Mucosa of gallbladder (tissue), 1 donor: ENCODE measurements at regions not wholly inside any gene's neighbourhood (a gene's known extent, or its start where the extent isn't known, plus 50 kb on each side); places are given as distances from the start of the nearest gene placed in this dataset.

Source experiments
- DNase-seq: peaks from one replicate; pipeline ENCODE4 v3.0.0-alpha.2; 2020; ENCODE audit warnings: low spot score
- donor health status: DM: no; HTN: no; CAD: no.

DNA sequence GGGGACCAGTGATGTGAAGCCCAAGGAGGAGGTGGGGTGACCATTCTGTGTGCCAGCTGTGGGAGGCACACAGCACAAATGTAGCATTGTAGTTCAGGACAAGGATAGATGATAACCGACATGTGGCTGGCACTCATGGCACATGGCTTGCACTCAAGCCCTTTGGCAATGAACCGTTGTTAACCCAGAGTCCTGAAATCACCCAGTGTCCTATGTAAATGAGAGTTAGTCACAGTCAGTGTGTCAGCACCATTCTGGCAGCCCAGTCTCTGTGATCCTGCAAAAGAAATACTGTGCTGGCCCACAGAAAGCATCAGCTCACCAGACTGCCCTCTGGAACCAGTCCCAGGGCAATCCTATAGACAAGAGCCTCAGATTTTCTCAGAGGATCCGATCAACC is 339.3 kb downstream of the MID1IP1 start:
- no peak for DNase-seq

DNA sequence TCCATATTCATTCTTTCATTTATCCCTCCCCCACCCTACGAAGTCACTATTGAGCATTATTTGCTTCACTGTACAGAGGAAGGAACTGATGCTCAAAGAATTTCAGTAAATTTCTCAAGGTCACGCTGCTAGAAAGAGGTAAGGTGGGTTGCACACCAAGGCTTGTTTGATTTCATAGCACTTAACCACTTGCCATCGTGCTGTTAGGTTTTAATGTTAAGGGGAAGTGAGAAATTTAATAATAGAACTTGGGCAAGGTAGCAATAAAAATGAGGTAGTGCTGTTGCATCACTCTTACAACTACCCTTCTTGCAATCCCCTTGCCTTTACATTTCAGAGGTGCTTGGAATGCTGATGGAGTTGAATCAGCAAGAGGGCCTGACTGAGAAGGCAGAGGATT is 343.1 kb downstream of the MID1IP1 start:
- DNase-seq: no peak

DNA sequence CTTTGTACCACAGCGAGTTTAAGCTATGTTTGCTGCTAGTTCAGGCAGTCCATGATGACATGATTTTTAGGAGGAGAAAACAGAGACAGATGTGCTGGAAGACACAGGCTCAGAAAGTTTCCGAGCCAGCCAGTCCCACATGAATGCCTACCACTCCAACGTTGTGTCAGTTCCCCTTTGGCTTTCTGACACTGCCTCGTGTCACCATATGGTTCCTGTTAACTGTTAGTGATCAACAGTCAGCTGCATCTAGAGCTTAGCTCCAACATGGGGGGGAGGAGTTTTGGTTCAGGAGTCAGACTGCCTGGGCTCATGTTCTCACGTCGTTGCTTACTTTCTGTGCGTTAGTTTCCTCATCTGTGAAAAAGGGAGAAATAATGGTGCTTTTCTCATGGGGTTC is 343.7 kb downstream of the MID1IP1 start:
- no peak for DNase-seq

DNA sequence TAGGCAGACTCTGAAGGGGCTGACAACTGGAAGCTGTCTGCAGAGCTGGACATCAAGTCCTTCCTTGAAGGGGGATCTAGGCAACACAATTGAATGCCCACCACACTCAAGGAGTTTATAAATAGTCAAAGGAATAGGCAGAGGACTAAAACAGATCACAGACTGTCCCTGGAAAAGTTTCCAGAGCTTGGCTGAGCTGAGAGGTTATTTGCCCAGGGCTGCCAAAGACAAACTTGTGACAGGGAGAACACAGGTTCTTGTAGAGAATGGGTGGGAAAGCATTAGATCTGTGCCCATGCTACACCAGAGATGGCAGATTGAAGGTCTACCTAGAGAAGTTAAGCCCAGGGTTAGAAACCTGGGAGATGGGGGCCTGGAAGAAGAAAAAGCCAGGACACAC is 344.6 kb downstream of the MID1IP1 start:
- DNase-seq: no peak

DNA sequence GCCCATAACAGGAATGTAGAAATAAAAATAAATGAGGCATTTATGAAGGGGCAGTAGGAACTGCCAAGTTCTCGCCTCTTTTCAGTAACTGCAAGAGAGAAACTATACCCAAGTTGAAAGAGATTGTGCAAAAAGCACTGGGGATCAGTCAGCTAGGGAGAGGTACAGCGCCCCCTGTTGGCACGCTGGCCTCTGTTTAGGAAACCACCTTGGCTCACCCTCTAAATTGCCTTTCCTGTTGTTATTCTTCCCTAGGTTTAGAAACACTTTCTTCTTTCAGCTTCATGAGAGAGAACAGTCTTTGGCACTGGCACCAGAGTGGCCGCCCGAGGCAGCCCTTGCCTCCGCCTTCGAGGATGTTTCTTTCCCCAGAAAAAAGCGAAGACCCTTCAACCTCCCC is 348.5 kb downstream of the MID1IP1 start:
- DNase-seq: peak; percentile 57

DNA sequence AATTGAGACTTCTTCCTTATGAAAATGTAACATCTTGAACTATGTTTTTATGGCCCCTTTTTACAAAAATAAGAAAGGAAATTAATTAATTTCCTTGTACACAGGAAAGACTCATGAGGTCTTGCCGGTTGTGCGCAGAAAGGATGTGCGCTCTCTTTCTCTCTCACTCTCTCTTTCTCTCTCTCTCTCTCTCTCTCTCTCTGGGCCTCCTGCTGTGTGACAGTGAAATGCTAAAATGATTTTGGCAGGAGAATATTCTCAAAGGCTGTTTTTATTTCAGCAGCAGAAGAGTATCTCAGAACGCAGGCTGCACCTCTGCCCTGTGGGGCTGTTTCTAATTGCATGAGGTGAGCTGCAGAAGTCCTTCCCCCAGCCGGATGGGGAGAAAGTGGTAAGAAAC is 349.0 kb downstream of the MID1IP1 start:
- no peak for DNase-seq

DNA sequence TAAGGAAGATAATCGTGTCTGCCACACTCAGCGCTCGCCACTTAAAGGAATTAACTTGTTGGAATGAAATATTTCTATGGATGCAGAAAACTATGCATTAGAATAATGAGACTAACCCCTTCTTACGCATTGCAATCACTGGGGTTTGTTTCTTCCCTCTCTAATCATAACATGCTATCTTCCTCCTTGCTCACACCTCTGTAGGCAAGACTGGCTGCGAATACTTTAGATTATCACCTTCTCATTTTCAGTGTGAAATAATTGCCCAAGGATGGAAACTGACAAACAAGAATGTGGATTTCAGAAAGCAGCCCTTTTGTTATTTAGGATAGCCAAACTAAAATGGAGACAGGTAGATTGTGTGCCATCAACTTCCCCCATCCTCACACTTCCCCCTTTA is 349.4 kb downstream of the MID1IP1 start:
- DNase-seq: no peak

DNA sequence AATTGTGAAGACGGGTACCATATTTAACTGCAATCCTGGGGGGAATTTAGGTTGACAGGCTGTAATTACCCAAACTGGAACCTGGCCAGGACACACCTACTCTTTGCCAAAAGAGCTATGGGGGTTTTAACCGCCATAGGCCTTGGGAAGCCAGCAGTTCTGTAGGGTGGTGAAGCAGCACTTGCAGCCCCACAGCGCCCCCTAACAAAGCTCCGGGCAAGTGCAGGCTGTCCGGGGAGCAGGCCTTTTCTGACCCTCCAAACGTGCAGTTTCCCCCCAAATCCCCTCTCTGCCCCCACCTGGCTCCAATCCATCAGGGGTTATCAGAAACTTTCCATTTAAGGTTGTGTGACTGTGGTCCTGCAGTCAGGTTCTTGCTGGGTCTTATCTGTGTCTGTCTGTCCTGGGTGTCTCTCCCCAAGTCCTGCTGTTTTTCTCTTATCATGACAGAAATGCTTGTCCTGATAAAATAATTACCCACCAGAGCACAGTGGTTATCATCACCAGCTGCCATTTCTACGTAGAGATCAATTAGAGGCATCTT is 350.9 kb downstream of the MID1IP1 start:
- DNase-seq: peak; percentile 20

DNA sequence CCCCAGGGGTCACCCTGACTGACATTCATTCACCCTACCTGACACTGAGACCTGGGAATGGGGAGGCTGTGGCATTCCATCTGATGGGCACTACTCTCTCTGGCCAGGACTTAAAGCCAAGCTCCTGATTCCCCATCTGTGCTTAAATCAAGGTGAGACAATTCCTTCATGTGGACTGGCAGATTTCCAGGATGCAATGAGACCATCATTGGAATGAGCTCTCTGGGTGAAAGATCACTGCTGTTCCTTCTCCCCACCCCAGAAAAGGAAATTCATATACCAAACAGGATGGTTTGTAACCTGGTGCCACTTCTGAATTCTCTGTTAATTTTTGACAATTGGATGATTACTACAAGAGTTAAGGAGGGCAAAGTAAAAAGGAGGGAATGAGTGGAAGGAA is 354.8 kb downstream of the MID1IP1 start:
- no peak for DNase-seq

DNA sequence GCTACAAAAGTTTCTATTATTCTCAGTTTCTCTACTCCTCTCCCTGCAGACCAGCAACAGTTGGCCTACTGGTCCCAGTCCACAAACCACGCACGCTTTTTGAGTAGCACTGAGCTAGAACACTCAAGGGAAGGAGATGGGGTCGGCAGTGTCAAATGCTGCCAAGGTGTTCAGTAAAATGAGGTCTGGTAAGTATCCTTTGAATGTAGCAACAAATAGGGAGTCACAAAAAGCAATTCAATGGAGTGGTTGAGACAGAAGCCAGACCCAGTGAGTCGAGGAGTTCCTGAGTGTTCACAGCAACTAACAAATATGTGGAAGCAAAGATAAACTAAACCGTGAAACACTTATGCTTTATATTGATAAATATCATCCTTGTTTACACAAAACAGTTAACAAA is 355.7 kb downstream of the MID1IP1 start:
- no peak for DNase-seq

DNA sequence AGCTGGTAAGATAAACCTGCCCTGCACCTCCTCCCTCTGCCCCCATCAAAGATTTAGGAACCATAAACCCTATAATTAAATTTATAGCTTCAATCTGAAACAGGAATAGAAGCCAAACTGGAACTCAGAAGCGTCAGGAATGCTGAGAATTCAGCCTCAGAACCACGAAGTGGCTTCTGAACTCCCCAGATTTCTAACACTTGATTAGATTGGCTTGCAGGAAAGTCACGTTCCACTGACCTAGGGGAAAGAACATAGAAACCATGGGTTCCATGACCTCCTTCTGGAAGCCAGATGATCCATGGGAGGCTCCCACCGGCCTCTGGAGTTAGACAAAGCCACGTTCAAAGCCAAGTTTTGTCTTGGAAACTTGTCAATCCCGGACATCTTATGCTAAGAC is 356.5 kb downstream of the MID1IP1 start:
- DNase-seq: no peak

DNA sequence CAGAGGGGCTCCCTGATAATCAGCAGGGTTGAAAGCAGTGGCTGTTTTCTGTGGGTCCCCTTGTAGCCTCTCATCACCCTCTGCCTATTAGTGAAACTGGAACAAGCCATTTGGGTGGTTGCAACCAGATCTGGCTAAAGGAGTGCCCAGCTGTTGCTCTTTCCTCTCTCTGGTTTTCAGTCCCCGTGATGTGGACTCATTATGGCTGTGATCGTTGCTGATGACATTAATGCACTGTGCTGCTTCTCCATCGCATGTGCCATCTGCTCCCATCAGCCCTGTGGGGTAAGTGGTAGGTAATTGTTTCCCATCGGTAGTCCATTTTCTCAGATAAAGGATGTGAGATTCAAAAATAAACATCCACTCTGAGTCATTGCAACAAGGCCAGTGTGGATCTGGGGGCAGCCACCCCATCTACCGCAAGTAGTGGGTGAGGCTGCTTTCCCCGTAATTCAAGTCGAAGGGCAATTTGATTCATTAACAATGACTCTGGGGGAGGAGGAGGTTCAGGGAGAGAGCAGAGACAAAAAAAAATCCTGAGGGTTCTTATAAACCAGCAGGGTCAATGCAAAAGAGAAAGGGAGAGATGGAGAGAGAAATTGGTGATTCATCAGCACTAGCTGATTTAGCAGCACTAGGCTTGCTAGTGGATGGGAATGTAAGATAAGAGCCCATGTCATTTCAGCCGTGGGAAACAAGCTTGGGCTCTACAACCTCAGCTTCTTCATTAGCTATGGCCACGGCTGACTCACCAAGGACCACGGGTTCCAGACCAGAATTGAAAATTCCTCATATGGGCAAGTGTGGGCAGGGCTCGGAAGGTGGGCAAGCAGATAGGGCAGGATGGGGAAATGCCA is 357.8 kb downstream of the MID1IP1 start:
- DNase-seq: no peak

DNA sequence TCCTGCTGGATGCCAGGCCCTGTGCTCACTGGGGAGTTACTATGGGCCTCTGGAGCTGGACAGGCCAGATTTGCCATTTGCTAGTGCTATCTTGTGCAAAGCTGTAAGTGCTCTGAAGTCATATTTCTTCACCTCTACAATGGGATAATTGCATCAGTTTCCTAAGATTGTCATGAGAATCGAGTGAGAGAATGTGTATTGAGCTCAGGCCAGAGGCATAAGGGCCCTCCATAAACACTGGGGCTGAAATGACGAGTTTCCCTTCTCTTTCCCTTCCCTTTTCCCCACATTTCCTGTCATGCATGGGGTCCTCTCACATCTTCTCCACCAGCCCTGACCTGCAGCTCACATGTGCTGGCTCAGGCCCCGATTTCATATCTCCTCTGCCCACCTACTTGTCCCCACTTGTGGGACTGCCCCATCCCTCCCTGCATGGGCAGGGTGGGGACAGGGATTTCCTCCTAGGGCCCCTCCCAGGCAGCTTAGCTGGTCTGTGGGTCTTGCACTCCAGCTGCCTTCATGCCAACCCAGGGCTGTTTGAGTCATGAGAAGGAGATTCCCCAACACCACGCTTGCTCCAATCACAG is 358.8 kb downstream of the MID1IP1 start:
- no peak for DNase-seq

DNA sequence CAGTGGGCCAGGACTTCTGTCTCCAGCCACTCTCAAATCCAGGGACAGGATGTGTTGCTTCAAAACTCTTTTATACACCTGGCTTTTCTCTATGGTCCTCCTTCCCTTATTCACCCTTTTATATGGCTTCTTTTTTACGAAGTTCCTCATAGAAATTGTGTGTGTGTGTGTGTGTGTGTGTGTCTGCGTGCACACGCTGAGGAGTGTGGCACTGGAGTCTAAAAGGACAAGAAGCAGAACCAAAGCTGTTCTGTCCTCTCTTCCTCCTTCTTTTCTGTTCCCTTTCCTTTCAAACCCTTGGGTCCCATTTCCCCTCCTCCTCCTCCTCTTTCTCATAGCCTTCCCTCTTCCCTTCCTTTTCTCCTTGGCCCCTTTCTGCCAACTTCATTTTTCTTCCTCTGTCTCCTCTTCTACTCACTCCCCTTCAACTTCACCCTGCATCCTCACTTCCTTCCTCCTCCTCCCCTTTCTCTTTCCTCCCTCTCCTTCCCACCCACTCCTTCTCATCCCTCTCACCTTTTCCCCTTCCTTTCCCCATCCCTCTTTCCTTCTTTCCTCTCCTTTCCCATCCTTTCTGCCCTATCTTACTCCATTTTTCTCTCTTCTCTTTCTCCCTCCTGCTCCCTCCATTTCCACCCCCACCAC is 360.5 kb downstream of the MID1IP1 start:
- DNase-seq: no peak

DNA sequence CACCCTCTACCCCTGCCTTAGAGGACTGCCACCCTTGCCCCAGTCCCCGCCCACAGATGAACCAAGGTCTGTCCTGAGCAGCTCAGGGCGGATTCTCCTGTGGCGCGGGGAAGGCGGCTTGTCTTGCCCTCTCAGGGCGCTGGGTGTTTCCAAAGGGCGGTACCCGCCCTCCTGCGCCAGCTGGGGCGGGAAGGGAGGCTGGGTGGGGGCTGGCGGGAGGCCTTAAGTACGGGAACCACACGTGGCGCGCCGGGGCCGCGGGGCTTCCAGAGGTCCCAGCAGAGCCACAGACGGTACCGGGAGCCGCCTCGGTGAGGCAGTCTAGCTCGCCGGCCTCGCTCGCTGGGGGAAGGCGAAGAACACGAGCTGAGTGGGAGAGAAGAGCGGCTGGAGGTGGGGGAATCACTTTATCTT is 361.1 kb downstream of the MID1IP1 start:
- no peak for DNase-seq

DNA sequence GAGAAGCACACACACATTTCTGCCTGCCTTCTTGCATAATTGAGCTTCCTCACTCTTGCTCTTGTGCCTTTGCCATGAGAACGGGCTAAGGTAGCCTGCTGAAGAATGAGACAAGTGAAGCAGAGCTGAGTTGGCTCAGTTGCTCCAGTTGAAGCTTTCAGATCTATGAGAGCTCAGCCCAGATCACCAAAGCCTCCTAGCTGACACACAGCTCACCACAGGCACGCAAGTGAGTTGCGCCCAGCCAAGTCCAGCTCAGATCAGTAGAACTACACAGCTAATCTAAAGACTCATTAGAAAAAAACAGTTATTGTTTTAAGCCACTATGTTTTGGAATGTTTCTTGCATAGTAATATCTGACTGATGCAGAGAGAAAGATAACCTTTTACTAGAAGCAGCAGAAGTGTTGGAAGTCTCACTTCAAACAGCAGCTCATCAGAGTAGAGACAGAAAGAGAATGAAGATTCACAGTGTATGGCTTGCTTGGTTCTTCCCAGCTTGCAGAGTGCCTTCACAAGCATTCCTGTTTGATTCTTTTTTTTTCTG is 362.4 kb downstream of the MID1IP1 start:
- DNase-seq: no peak

DNA sequence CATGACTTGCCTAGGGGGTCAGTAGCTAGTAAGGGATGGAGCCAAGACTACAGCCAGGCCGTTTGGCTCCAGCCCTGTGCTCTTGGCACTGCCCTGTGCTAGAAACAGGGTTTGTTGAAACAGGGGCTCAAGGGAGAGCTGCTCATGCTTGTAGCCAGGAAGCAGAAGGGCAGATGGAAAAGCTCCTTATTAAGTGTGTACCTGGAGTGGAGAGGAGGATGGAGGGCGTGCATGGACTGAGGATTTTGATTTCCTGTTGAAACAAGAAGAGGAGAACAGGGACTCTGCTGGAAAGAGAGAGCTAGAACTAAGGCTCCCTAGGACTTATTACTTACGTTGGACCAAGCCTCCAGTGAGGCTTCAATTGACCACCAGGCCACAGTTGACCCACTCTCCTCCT is 363.0 kb downstream of the MID1IP1 start:
- no peak for DNase-seq

DNA sequence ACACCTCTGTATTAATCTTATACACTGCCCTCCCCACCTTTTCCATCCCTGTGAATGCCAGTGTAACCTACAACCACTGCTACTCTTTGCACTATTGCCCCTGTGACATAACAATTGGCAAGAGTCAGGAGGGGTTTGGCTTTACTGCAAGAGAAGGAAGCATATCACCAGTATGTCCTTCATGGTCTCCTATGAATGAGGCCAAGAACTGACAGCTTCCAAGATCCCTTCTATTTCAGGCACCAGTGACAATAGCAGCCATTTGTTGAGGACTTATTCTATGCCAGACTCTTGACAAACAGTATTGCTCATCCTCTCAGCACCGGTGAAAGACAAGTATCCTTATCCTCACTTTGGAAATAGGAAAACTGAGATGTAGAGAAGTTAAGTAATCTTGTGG is 363.9 kb downstream of the MID1IP1 start:
- no peak for DNase-seq

DNA sequence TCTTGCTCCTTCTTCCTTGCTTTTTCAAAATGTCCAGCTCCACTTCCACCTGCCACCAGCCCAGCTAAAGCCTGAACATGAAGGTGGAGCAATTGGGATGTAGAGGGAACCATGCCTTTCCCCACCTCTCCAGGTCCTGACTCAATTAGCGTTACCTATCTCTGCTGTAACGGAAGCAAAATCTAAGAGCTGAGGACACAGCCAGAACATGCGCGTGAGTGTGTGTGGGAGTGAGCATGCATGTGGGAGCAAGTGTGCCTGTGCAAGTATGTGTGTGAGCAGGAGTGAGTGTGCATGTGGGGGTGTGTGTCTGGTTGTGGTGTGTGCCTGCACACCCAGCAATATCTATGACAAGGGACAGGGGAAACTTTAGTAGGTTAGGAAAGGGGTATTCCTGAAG is 364.5 kb downstream of the MID1IP1 start:
- DNase-seq: no peak

DNA sequence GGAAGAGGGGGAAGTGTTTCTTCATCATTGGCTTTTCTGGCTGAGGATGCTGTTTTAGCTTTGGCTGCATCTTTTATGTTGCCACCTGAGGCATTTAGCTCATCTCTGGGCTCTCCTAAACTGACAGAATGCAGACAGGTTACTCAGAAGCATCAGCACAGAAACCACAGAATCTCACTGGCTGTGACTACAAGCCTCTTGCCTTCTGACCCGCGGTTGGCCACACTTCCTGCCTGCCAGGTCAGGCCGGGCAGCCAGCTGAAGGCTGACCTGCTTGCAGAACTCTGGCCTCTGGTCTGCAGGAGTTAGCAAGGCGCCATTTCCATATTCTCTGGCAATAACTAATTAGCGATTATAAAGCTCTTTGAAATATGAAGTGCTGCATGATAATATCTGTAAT is 366.5 kb downstream of the MID1IP1 start:
- no peak for DNase-seq

DNA sequence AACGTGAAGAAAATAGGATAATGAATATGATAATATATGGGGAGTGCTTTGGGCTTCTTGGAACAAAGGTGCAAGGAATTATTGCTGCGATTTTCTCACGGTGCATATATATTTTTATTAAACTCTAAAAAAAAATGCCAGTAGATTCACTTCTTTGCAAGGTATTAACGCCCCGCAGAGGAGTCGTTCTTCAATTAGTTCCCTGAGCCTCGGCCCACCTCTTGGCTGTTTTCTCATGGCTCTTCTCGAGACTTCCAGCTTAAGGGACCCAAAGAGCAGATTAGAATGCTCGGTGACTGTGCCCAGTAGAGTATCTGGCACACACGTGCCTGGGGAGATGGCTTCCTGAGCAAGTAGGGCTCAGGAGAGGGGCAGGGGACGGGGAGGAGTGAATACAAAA is 367.4 kb downstream of the MID1IP1 start:
- DNase-seq: no peak

DNA sequence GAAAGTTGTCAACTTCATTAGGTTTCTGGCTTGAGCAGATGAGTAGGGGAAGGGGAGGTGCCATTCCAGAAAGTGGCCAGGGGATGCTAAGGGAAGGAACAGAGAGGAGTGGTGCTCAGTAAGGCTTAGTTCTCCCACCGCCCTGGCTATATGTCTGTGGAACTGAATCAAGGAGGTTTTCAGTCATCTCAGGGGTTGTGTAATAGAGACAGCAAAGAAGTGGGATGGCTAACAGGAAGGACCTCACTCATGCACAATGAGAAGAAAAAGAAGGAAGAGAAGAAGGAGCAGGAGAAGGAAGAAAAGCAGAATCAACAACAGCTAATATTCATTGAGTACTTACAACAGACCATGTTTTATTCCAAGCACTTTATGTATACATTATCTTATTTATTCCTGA is 368.7 kb downstream of the MID1IP1 start:
- no peak for DNase-seq

DNA sequence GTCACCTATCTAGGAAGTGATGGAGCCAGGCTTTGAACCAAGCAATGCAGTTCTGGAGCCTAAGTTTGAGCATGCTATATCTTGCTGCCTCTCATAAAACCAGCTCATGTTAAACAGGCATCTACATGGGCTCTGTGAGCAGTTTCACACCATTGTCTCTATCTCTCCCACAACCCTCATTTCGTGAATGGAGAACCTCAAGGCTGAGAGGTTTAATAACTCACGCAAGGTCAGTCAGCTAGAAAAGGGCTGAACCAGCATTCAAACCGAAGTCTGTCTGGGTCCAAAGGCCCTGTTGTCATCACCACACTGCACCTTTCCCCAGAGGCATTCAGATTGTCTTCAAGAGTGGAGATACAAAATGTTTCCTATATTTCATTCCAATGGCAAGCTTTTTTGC is 369.2 kb downstream of the MID1IP1 start:
- DNase-seq: no peak
